ENCODE measurements at regions not wholly inside any gene's neighbourhood (a gene's known extent, or its start where the extent isn't known, plus 50 kb on each side); places are given as distances from the start of the nearest gene placed in this dataset.

DNA sequence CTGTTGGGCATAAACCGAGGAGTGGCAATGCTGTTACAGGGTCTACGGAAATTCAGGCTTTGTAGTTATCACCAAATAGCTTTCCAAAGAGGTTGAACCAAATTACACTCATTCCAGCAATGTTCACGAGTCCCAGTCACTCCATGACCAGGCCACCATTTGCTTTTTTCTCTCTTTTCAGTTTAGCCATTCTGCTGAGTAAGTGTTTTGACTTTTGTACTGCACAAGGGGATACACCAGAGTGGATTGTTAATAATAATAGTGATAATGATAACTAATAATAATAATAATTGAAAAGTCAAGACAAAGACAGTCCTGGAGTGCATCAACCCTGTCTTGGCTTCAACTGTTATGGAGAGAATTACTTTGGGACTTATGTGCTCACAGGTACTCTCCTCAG lies 343.5 kb downstream of the AACS start:
- DNase-seq (ENCODE audit: low read depth in 3 of 3, low spot score in 2 of 3) = no peak

DNA sequence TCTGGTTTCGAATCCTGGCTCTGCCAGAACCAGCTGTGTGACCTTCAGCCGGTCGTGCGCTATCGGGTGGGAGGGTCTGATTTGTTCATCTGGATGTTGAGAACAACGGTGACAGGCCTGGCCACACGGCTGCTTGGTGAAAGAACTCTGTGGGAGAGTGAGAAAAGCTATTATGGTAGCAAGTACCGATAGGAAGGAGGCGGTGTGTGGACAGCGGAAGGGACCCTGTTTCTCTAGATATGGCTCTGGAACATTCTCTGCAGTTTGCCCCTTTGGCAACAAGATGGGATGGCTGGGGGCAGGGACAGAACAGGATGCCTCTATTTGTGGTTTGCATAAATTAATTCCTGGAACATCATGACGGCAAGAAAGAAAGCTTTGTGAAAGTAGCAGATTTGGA lies 347.3 kb downstream of the AACS start:
- DNase-seq (ENCODE audit: low read depth in 3 of 3, low spot score in 2 of 3) = no peak

DNA sequence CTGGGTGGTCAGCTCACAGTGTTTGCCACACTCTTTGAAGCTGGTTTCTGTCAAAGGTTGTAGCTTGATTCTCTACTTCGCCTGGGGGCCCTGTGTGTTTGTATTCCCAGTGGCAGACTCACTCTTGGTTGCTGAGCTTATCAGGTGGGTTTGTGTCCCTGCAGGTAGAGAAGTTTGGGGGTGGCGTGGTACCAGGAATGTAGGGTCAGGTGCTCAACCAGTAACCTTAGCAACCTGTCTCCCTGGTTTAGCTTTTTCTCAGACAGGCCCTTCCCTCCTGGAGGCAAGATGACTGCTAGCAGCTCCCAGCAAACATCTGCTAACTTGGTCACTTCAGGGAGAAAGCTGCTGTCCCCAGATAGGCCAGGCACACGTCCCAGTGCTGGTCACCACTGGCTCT lies 352.2 kb downstream of the AACS start:
- no peak for DNase-seq (ENCODE audit: low read depth in 3 of 3, low spot score in 2 of 3)

DNA sequence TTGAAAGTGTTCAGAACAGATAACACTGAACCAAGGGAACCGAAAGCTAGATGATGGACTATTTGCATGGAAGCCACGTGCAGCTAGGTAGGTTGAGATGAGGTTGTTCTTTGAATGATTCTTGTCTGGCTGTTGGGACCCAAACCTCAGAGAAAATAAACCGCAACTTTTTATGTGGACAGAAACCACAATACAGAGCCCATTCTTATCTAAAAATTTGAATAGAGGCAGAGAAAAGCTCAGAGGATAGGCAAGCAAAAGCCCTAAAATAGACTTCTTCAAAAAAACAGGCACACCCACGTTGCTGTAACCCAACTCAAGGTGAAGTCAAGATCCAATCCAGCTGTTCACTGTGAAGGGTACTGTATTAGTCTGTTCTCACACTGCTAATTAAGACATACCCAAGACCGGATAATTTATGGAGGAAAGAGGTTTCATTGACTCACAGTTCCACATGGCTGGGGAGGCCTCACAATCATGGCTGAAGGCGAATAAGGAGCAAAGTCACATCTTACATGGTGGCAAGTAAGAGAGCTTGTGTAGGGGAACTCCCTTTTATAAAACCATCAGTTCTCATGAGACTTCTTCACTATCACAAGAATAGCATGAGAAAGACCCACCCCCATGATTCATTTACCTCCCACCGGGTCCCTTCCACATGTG lies 353.8 kb downstream of the AACS start:
- DNase-seq (ENCODE audit: low read depth in 3 of 3, low spot score in 2 of 3) = no peak

DNA sequence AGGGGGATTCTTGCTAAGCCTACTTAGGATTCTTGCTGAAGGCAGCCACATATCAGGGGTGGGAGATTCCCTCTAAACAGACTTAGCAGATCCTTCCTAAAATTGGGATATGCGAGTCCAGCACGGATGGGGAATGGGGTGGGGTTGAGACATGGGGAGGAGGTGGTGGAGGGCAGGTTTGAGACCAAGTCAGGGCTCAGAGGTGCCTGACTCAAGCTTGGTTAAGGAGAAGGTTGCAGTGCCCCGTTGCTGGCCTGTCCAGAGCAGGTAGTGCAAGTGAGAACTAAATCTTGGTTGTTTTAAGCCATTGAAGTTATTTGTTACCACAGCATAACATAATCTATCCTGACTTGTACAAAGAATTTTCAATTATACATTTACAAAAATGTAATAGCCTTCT lies 359.7 kb downstream of the AACS start:
- DNase-seq (ENCODE audit: low read depth in 3 of 3, low spot score in 2 of 3) = no peak

DNA sequence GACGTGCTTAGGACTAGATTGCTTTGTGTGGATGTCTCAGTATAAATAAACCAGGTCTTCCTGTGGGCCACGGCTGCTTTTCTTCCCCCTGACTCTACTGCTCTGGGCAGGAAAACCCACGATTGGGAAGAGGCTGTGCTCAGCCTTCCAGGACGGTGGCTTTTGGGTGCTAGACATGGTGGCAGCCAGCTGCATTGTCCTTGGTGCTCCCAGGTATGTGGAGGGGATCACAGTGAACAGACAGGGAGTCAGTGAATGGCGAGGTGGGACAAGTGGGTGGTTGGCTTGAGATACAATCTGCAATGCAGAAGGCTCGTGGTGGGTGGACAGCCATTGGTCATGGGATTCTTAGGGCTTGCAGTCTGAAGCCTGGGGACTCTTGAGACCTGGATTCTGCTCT lies 366.3 kb downstream of the AACS start:
- no peak for DNase-seq (ENCODE audit: low read depth in 3 of 3, low spot score in 2 of 3)

DNA sequence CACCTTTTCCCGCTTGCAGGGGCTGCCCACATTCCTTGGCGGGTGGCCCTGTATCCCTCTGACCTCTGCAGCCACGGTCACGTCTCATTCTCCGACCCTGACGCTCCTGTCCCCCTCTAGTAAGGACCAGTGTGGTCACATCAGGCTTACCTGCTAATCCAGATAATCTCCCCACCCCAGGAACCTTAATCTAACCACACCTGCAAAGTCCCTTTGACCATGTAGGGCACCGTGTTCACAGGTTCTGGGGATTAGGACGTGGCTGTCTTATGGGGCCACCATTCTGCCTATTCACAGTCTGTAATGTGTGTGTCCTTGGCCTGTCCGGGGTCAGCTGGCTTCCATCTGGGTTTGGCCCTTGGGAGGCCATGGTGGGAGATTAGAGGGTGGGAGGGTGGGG lies 368.9 kb downstream of the AACS start:
- no peak for DNase-seq (ENCODE audit: low read depth in 3 of 3, low spot score in 2 of 3)

DNA sequence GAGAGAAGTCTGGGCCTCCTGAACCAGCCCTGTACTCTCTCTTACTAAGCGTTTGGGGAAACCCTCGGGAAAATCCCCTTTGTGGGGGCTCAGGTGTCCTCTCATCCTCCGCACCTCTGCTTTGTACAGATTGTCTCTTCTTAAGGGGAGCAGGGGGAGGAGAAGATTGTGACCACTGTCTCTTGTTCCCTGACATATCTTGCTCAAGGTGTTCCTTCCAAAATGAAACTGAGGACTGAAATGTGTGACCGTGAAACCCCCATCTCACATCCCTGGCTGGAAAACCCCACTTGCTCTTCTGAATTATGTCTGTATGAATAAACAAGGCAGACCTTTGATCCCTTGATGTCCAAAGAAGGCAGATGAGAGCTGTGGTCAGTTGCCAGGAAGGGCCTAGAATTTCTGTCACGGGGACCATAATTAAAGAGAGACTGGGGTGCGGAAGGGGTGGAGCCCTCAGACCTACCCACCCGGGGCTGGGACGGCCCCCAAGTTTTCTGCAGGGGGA lies 369.8 kb downstream of the AACS start:
- no peak for DNase-seq (ENCODE audit: low read depth in 3 of 3, low spot score in 2 of 3)

DNA sequence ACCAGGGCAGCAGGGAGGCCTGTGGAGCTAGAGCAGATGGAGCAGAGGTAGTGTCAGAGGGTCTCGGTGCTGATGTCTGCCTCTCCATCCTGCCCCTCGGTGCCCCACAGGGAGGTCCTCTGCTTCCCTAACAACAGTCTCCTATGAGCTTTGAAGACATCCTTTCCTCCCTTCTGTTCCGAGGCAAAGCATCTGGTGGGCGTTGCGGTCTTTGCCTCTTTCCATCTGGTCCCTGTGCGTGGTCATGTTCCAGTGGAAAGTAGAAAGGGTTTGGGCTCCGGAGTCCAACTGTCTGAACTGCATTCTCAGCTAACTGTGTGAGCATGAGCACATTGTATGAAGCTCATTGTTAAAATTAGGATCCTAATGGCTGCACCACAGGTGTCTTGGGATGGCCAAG lies 370.6 kb downstream of the AACS start:
- no peak for DNase-seq (ENCODE audit: low read depth in 3 of 3, low spot score in 2 of 3)

DNA sequence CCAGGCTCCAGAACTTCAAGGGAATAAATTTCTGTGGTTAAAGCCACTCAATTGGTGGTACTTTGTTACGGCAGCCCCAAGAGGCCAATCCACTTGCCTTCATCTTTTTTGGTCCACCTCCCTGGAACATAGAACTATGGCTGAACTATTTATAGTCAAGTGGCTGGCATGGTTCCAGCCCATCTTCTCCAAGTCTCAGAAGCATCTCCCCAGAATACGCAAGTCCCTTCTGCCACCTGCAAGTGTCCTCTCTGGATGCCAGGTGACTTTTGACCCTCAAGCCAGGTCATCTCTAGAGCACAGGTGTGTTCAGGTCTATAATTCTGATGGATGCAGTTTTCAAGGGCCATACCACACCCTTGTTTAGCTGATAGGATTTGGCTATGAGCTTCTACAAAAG lies 371.5 kb downstream of the AACS start:
- DNase-seq (ENCODE audit: low read depth in 3 of 3, low spot score in 2 of 3) = no peak

DNA sequence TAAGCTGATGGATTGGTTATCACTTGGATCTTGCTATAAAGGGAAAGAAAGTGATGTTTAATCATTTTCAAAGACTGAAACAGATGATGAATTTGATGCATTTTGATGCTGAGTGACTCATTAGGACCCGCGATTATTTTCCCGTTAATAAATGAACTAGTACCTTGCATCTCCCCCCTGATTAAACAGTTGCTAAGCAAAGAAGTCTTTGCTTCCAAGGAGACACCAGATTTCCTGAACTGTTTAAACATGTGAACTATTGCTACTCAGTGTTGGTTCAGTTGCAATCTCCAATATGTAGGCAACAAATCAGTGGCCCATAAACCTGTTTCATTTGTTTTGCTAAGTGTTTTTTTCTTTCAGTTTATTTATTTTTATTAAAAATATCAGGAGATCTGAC lies 375.2 kb downstream of the AACS start:
- no peak for DNase-seq (ENCODE audit: low read depth in 3 of 3, low spot score in 2 of 3)

DNA sequence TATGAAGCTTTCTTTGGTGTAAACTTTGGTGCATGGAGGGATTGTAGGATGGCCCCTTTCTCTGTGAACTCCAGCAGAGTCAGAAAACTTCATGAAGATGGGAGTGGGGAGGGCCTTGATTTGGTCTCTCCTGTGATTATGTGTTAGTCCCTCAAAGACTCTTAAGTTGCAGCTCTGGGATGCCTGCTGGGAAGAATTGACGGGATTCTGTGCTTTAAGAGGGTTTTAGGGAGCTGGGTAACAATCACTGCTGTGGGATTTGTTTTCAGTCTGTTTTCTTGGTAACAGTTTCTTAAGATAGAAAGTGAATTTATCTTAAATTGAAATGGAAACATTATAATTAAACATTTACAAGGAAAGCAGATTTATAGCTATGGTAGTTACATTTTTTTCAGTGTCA lies 378.1 kb downstream of the AACS start:
- no peak for DNase-seq (ENCODE audit: low read depth in 3 of 3, low spot score in 2 of 3)

DNA sequence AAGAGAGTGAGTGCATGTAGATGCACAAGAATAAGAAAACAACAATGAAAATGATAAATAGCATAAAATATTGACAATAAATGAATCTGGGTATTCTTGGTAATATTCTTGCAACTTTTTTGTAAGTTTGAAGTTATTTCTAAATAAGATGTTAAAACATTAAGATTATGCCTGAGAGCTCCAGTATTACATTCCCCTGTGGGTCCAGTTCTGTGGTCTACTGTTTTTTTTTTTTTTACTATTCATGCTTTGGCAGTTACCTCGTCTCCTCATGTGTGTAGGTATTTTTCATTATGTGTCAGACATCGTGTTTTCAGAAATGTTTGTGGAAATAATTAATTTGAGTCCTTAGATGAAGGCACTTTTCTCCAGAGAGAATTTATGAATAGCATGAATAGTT lies 386.2 kb downstream of the AACS start:
- DNase-seq (ENCODE audit: low read depth in 3 of 3, low spot score in 2 of 3) = no peak

DNA sequence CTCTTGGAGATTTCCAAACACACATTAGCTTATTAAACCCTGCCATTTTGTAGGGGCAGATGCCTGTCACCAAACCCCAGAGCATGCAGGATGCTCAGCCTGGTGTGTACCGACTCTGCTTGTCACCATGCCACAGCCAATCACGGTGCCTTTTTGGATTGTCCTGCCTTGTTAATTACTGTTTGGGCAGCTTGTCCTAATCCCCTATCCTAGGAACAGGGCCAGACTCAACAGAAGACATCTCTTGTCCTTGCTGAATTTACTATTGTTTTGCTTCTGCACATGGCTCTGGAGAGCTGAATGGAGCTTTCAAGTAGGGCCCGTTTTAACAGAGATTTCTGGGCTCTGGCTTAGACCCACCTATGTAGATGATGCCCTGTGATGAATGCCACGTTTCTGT lies 388.5 kb downstream of the AACS start:
- DNase-seq (ENCODE audit: low read depth in 3 of 3, low spot score in 2 of 3) = no peak

DNA sequence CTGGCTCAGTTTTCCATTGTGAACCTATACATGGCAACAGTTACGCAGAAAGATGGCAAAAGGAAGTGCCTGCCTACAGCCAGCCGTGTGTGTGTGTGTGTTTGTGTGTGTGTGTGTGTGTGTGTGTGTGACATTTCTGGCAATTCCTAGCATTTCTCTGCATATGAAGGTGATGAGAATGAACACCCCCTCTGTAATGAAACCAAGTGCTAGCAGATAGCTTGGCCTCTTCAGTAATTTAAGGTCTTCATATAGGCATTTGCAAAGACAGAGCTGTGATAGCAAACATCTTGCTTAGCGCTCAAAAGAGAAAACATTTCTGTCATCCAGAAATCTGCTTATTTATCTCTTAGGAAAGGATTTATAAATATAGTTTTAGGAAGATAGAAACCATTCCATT lies 389.1 kb downstream of the AACS start:
- DNase-seq (ENCODE audit: low read depth in 3 of 3, low spot score in 2 of 3) = no peak

DNA sequence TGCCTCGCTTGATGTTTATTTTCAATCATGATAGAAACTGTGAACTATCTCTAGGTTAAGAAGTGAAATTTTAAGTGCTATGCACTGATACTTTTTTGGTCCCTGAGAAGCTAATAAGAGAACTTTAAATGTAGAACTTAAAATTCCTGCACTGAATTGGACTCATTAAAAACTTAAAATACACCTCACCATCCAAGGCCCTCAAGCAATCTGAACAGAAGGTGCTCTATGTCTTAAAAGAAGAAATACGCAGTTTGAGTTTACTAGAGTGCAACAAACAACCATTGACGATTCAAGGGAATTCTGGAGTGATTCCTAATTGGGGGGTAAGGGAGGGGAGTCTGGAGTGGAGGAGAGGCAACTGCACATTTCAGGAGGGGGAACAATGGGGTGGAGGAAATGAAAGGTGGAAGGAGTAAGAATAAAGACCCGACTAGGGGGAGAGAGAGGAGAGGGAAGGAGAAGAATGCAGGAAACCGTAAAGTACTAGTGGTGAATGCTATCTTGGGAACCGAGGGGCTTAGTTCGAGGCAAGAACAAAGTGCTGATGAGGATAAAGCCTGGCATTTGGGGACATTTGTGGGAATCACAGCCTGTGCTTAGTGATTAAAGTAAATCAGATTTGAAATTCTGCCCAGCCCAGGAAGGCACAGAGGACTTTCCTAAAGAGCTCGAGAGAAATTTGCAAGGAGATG lies 389.7 kb downstream of the AACS start:
- DNase-seq (ENCODE audit: low read depth in 3 of 3, low spot score in 2 of 3) = no peak

DNA sequence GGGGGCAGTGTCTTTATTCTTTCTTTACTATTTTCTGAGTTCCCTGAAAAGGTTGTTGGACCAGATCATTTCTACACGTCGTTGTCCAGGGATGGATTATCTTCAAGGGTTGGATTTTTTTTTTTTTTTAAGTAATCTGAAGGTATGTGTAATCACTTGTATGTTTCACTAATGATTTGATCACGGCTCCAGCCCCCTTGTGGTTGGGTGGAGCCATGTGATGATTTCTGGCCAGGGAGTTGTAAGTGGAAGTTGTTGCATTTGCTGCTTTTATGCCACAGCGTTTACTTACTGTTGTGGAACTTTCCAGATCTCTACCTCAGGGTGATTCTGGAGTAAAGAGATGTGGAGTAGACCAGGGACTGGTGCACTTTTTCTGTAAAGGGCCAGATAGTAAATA lies 390.3 kb downstream of the AACS start:
- no peak for DNase-seq (ENCODE audit: low read depth in 3 of 3, low spot score in 2 of 3)

DNA sequence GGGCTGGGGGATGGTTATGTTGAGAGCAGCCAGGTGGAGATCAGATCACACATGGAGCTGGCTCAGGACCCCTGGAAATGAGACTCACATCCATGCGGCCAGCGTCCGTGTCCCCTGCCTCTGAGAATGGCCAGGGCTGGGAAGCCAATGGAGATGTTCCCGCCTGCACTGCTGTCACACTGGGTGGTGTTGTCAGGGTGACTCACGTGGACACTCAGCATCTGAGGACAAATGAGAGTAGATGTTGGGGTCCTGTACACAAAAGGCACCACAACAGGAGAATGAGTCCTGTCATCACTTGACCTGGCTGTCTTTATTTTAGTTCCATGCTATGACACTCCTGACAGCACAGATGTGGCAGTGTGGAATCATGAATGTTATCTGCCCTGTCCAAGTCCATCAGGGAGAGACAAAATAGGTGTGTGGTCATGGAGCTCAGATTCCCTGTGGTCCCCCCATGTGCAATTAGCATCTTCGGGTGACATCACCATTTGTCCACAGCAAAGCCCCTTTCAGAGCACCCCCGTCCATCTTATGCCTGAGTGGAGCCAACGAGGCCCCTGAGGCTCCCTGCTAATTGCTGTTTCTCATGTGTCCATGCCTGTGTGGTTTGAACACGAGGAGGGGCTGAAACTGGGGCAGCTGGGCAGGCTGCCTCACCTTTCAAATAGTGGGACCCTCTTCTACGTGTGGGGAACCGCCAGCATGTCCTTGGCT lies 393.5 kb downstream of the AACS start:
- DNase-seq (ENCODE audit: low read depth in 3 of 3, low spot score in 2 of 3) = no peak

DNA sequence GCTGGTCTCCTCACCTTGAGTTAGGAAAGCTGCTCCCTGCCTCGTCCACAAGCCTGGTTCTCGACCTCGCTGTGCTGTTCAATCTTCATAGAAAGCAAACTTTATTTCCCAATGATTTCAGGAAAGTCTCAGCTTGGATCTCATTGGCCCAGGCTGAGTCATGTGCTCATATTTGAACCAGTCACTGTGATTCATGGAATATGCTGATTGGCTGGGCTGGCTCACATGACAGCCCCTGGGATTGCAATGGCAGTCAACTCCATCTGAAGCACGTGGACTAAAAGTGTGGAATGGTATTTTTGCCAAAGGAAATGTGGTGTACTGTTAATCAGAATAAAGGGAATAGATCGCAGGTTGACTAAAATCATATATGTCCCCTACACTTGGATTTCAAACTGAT lies 396.6 kb downstream of the AACS start:
- no peak for DNase-seq (ENCODE audit: low read depth in 3 of 3, low spot score in 2 of 3)

DNA sequence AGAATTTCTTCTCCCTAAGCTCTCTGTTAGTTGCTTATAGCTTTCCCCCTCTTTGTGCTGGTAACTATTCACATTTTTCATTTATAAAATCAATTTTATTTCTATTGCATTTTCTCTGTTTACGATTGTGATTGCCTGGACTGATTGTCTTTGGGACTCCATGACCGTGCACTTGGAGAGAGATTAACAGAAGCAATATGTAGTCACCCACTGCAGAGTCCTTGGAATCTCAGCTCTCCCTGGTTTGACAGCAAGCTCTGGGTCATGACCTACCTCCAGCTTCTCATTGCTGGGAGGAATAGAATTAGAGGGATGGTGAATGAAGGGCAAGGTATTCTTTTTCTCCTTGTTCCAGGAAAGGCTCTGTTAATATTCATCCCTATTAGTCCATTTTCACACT lies 398.2 kb downstream of the AACS start:
- DNase-seq (ENCODE audit: low read depth in 3 of 3, low spot score in 2 of 3) = no peak

DNA sequence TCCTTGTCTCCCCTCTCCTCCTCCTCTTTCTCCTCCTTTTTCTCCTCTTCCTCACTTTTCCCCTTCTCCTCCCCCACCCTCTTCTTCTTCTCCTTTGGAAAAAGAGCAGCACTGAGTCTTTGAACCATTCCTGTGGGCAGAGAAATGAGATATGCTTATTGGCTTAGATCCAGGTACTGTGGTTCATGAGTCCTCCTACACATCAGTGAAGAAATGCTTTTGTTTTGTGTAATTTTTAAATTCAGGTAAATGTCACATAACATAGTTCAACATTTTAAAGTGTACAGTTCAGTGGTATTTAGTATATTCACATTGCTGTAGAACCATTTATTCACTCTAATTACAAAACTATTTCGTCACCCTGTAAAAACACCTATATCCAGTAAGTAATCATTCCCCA lies 402.1 kb downstream of the AACS start:
- no peak for DNase-seq (ENCODE audit: low read depth in 3 of 3, low spot score in 2 of 3)

DNA sequence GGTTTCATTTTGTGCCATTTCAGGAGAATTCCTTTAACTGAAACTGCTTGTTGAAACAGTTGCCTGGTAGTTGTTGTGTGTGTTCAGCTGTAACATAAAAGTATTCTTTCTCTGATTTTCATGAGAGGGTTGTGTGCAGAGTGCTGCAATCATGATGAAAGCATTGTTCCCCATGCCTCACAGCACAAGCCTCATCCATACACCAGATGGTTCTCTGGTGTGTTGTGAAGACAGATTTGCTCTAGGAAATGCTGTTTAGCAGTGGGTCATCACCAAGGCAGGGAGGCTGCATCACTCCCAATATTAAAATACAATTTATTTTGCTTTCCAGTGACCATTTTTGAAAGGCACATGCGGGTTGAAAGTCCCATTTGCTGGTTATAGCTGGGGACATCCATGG lies 404.4 kb downstream of the AACS start:
- no peak for DNase-seq (ENCODE audit: low read depth in 3 of 3, low spot score in 2 of 3)
